ENCODE measurements at regions not wholly inside any gene's neighbourhood (a gene's known extent, or its start where the extent isn't known, plus 50 kb on each side); places are given as distances from the start of the nearest gene placed in this dataset.
"Not testable (repeated sequence)": the region's sequence is repeated elsewhere in the genome, so short reads cannot be mapped to it uniquely, and the experiment has no call there.

GRCh38 chr4:79588679-79589078 lies 180.7 kb upstream of the GK2 start:
- intact Hi-C loops (cut with DNase I) = no loop called here
- no peak for ATAC-seq
- DNase-seq = no peak
- H3K27me3 ChIP-seq = no peaks in the 10 kb centered on the region
- H3K36me3 ChIP-seq = no peaks in the 10 kb centered on the region
- no peaks in the 10 kb centered on the region for H3K4me1 ChIP-seq
- H3K27ac ChIP-seq = no peak overlapping the region
- H3K9me3 ChIP-seq = no peaks in the 10 kb centered on the region
- TF ChIP-seq, protein P1, sequence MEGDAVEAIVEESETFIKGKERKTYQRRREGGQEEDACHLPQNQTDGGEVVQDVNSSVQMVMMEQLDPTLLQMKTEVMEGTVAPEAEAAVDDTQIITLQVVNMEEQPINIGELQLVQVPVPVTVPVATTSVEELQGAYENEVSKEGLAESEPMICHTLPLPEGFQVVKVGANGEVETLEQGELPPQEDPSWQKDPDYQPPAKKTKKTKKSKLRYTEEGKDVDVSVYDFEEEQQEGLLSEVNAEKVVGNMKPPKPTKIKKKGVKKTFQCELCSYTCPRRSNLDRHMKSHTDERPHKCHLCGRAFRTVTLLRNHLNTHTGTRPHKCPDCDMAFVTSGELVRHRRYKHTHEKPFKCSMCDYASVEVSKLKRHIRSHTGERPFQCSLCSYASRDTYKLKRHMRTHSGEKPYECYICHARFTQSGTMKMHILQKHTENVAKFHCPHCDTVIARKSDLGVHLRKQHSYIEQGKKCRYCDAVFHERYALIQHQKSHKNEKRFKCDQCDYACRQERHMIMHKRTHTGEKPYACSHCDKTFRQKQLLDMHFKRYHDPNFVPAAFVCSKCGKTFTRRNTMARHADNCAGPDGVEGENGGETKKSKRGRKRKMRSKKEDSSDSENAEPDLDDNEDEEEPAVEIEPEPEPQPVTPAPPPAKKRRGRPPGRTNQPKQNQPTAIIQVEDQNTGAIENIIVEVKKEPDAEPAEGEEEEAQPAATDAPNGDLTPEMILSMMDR (IDR thresholded peaks at IDR 0.05) = no peak
- H3K4me3 ChIP-seq = no peak overlapping the region

GRCh38 chr4:79587207-79587606 lies 179.2 kb upstream of the GK2 start:
- H3K36me3 ChIP-seq; DNase-seq; H3K27me3 ChIP-seq; H3K4me3 ChIP-seq; H3K27ac ChIP-seq; ATAC-seq; H3K4me1 ChIP-seq; H3K9me3 ChIP-seq; intact Hi-C loops (cut with DNase I): not testable (repeated sequence)

DNA sequence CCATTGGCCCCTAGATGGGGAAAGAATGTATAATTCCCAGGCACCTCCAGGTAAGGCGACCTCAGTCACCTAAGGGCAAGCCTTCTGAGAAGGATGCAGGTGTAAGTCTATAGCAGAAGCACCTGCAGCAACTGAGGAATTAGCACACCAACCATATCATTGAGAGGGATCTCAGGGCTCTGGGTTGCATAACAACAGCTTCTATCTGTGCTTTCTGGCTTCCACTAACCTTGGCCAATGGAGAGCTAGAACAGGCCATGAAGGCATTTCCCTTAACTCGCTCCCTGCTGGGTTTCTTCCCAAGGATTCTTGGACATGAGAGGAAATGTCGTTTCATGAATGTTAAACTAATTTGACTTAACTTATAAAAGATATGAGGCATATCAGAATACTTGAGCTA lies 177.8 kb upstream of the GK2 start:
- H3K36me3 ChIP-seq = no peaks in the 10 kb centered on the region
- TF ChIP-seq, protein P1 (IDR thresholded peaks at IDR 0.05) = no peak
- no peaks in the 10 kb centered on the region for H3K9me3 ChIP-seq
- ATAC-seq = no peak
- intact Hi-C loops (cut with DNase I) = no loop called here
- H3K27me3 ChIP-seq = no peaks in the 10 kb centered on the region
- H3K4me1 ChIP-seq = no peaks in the 10 kb centered on the region
- no peak overlapping the region for H3K4me3 ChIP-seq
- no peak overlapping the region for H3K27ac ChIP-seq
- no peak for DNase-seq

DNA sequence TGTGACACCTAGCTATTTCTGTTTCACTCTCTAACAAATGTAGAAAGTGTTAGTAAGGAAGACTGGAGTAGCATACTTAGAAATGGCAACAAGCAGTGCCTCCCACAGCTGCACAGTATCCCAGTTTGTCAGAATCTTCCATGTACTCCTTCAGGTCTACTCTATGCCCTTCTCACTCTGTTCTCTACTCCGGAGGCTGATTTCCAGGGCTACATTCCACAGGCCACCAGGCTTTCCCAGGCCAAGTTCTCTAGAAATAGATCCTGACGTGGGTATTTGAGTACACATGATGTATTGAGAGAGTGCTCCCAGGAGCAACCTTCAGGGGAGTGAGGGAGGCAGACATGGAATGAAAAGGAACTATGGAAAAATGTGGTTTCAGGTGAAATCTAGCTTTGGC lies 177.3 kb upstream of the GK2 start:
- Histone ChIP-seq H3K9me3 (no peaks in the 10 kb centered on the region), H3K4me3 (no peak overlapping the region), H3K4me1 (no peaks in the 10 kb centered on the region), H3K27ac (no peak overlapping the region), H3K36me3 (no peaks in the 10 kb centered on the region), H3K27me3 (no peaks in the 10 kb centered on the region)
- no peak for DNase-seq
- intact Hi-C loops (cut with DNase I) = no loop called here
- TF ChIP-seq, protein P1 (IDR thresholded peaks at IDR 0.05) = no peak
- ATAC-seq = no peak

- no peaks in the 10 kb centered on the region for H3K27me3 ChIP-seq
- H3K27ac ChIP-seq = no peak overlapping the region
- no peaks in the 10 kb centered on the region for H3K9me3 ChIP-seq
- no peak overlapping the region for H3K4me3 ChIP-seq
- no peak for ATAC-seq
- intact Hi-C loops (cut with DNase I) = no loop called here
- TF ChIP-seq, protein P1 (IDR thresholded peaks at IDR 0.05) = no peak
- no peaks in the 10 kb centered on the region for H3K4me1 ChIP-seq
- no peaks in the 10 kb centered on the region for H3K36me3 ChIP-seq
- DNase-seq = no peak
Measured at GRCh38 chr4:79584902-79585301, 176.9 kb upstream of the GK2 start.

DNA sequence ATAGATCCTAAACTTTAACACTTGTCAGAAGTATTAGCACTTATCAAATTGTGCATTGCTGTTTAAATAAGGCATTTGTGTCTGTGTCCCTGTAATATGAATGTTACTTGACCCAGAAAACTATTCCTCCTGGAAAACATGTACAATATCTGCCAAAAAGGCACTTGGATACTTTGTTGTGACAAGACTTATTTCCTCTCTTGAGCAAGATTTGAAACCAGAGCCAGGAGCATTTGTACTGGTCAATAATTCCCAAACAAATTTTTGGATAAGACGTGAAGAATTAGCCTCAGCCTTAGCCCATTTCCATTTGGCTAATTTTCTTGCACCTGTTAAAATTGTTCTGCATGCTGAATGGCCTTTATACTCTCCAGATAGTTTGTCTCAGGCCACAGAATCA lies 176.3 kb upstream of the GK2 start:
- no peaks in the 10 kb centered on the region for H3K36me3 ChIP-seq

More for the DNA sequence above, 176.3 kb upstream of the GK2 start:
- ATAC-seq (no peak), DNase-seq (no peak)
- intact Hi-C loops (cut with DNase I) = no loop called here
- H3K27ac ChIP-seq = no peak overlapping the region
- H3K27me3 ChIP-seq = no peaks in the 10 kb centered on the region
- H3K4me1 ChIP-seq = no peaks in the 10 kb centered on the region
- TF ChIP-seq, protein P1 (IDR thresholded peaks at IDR 0.05) = no peak
- no peaks in the 10 kb centered on the region for H3K9me3 ChIP-seq
- no peak overlapping the region for H3K4me3 ChIP-seq

Data from left lung (tissue), 4 donors.